IMR-90 (cell line): ENCODE measurements at regions not wholly inside any gene's neighbourhood (a gene's known extent, or its start where the extent isn't known, plus 50 kb on each side); places are given as distances from the start of the nearest gene placed in this dataset.

Source experiments
- ATAC-seq: fragments of 200-7000 bp; cut with Tn5 transposase; 2 replicates; pipeline ENCODE4 v1.9.1; 2020; ENCODE audit warnings: low read depth, mild to moderate bottlenecking, moderate library complexity
- BruUV-seq: library from RNA; stranded (reverse); fragments of 400-500 nt; replicated peaks from 2 replicates; lab custom pipeline; 2021; lab: Mats Ljungman, UMichigan
- CTCF ChIA-PET: fragments of 300-600 bp; formaldehyde crosslinking; extraction: SDS; loops from one replicate; lab custom pipeline; 2021; ENCODE audit warnings: antibody characterized with exemption; lab: Yijun Ruan, JAX
- POLR2A ChIA-PET: fragments of 300-600 bp; sonication (Branson Sonifier 250); formaldehyde crosslinking; loops from one replicate; lab custom pipeline; 2022; ENCODE audit warnings: antibody characterized with exemption; ENCODE audit not compliant: unreplicated experiment; lab: Charles Lee
- DNase-seq: peaks from one replicate; pipeline ENCODE4 v3.0.0; 2013
- H2AFZ ChIP-seq: replicated peaks from 2 replicates; pipeline ENCODE3; 2013; ENCODE audit warnings: low read length, mild to moderate bottlenecking; ENCODE audit not compliant: poor library complexity
- H2AK5ac ChIP-seq: 2 replicates; pipeline ENCODE4 v1.6.1; 2013; ENCODE audit warnings: low read depth, low read length, inconsistent platforms
- H2AK9ac ChIP-seq: replicated peaks from 2 replicates; pipeline ENCODE3; 2013; ENCODE audit warnings: mild to moderate bottlenecking, low read depth, low read length, moderate library complexity; ENCODE audit not compliant: poor library complexity
- H2BK120ac ChIP-seq: 2 replicates; pipeline ENCODE4 v1.6.1; 2013; ENCODE audit warnings: low read depth, low read length, inconsistent platforms
- H2BK15ac ChIP-seq: 3 replicates; pipeline ENCODE4 v1.6.1; 2013; ENCODE audit warnings: low read depth, low read length, inconsistent platforms
- H2BK20ac ChIP-seq: 2 replicates; pipeline ENCODE4 v1.6.1; 2013; ENCODE audit warnings: low read depth, mild to moderate bottlenecking, inconsistent platforms, low read length, moderate library complexity
- H2BK5ac ChIP-seq: 2 replicates; pipeline ENCODE4 v1.6.1; 2013; ENCODE audit warnings: mild to moderate bottlenecking, low read depth, low read length, inconsistent platforms; ENCODE audit not compliant: poor library complexity, severe bottlenecking
- H3K14ac ChIP-seq: replicated peaks from 2 replicates; pipeline ENCODE4 v1.6.1; 2013; ENCODE audit warnings: low read depth, low read length, inconsistent platforms
- H3K18ac ChIP-seq: 2 replicates; pipeline ENCODE4 v1.6.1; 2013; ENCODE audit warnings: low read depth, low read length, control low read depth
- H3K23ac ChIP-seq: 2 replicates; pipeline ENCODE4 v1.6.1; 2013; ENCODE audit warnings: low read depth, low read length, inconsistent platforms
- H3K27ac ChIP-seq: 2 replicates; pipeline ENCODE4 v1.5.1; 2013; ENCODE audit warnings: mild to moderate bottlenecking, control low read depth, low read length; ENCODE audit not compliant: insufficient read depth
- H3K27me3 ChIP-seq: 2 replicates; pipeline ENCODE4 v1.6.1; 2013; ENCODE audit warnings: low read length; ENCODE audit not compliant: control insufficient read depth, insufficient read depth
- H3K36me3 ChIP-seq: 2 replicates; pipeline ENCODE4 v1.6.1; 2013; ENCODE audit warnings: low read length, mixed read lengths; ENCODE audit not compliant: control insufficient read depth, insufficient read depth
- H3K4ac ChIP-seq: 2 replicates; pipeline ENCODE4 v1.6.1; 2013; ENCODE audit warnings: low read depth, low read length, inconsistent platforms
- H3K4me1 ChIP-seq: 2 replicates; pipeline ENCODE4 v1.6.1; 2013; ENCODE audit warnings: low read length, mixed read lengths; ENCODE audit not compliant: control insufficient read depth, insufficient read depth
- H3K4me2 ChIP-seq: 2 replicates; pipeline ENCODE4 v1.6.1; 2013; ENCODE audit warnings: low read depth, mild to moderate bottlenecking, control low read depth, low read length, moderate library complexity
- H3K4me3 ChIP-seq: 2 replicates; pipeline ENCODE4 v1.5.1; 2013; ENCODE audit warnings: low read depth, mild to moderate bottlenecking, control low read depth, low read length, moderate library complexity; ENCODE audit not compliant: insufficient read depth
- H3K56ac ChIP-seq: 2 replicates; pipeline ENCODE4 v1.6.1; 2013; ENCODE audit warnings: low read length, inconsistent platforms; ENCODE audit not compliant: insufficient read depth; ENCODE audit errors: extremely low read depth
- H3K79me1 ChIP-seq, 2 experiments: 2 replicates each; pipeline ENCODE4 v1.6.1; 2013; ENCODE audit warnings: low read length in 2 of 2, inconsistent platforms in 1 of 2, low read depth in 1 of 2
- H3K9ac ChIP-seq: 2 replicates; pipeline ENCODE4 v1.6.1; 2013; ENCODE audit warnings: low read depth, low read length, control low read depth
- H3K9me1 ChIP-seq: 2 replicates; pipeline ENCODE4 v1.6.1; 2013; ENCODE audit warnings: low read length, inconsistent platforms; ENCODE audit not compliant: insufficient read depth
- H3K9me3 ChIP-seq: 2 replicates; pipeline ENCODE4 v1.6.1; 2013; ENCODE audit warnings: low read length; ENCODE audit not compliant: control insufficient read depth, insufficient read depth
- H4K20me1 ChIP-seq: 2 replicates; pipeline ENCODE4 v1.6.1; 2013; ENCODE audit warnings: low read length, inconsistent platforms; ENCODE audit not compliant: insufficient read depth
- H4K5ac ChIP-seq: 2 replicates; pipeline ENCODE4 v1.6.1; 2013; ENCODE audit warnings: mild to moderate bottlenecking, low read depth, low read length, control low read depth
- H4K8ac ChIP-seq, 2 experiments: 2 replicates each; pipeline ENCODE4 v1.6.1; 2013; ENCODE audit warnings: low read depth in 2 of 2, low read length in 2 of 2, control low read depth in 1 of 2, inconsistent platforms in 1 of 2
- H4K91ac ChIP-seq: 2 replicates; pipeline ENCODE4 v1.6.1; 2013; ENCODE audit warnings: low read depth, low read length, inconsistent platforms; ENCODE audit not compliant: insufficient read depth
- MAFK ChIP-seq: IDR thresholded peaks from 2 replicates; pipeline ENCODE4 v1.6.1; 2012; ENCODE audit warnings: low read depth, low read length, improper control_type of control experiment
- RAD21 ChIP-seq: IDR thresholded peaks from 2 replicates; pipeline ENCODE4 v1.6.1; 2012; ENCODE audit warnings: low read length, improper control_type of control experiment
- RFX5 ChIP-seq: IDR thresholded peaks from 2 replicates; pipeline ENCODE4 v1.8.0; 2012; ENCODE audit warnings: low read depth, mild to moderate bottlenecking, low read length, moderate library complexity
- WGBS, 2 experiments: methylation state at CpG; one replicate each; pipeline versions ENCODE4 v1.1.5 to v1.1.7; 2013; ENCODE audit warnings: missing lambda C conversion rate in 2 of 2; ENCODE audit not compliant: insufficient read length in 1 of 2; ENCODE audit errors: extremely low coverage in 2 of 2; 5-methylcytosine and 5-hydroxymethylcytosine counted together
- dilution Hi-C: fragments of 300-500 bp; cut with HindIII; formaldehyde crosslinking; loops from one replicate; pipeline ENCODE4 v1.14.3; 2018; ENCODE audit warnings: low sequenced_read_pairs; ENCODE audit not compliant: unreplicated experiment
- in situ Hi-C: fragments of 300-500 bp; cut with MboI; formaldehyde crosslinking; loops from 3 replicates; pipeline ENCODE4 v1.14.3; 2019; ENCODE audit warnings: low sequenced_read_pairs, inconsistent platforms, mixed read lengths
- intact Hi-C: fragments of 100-400 bp; cut with micrococcal nuclease; formaldehyde crosslinking; loops from 2 replicates; pipeline ENCODE4 v1.10.0; 2022
- TF ChIP-seq, protein P1 (sequence below): conservative IDR thresholded peaks from 2 replicates; pipeline ENCODE4 v1.5.1; 2012; ENCODE audit warnings: mild to moderate bottlenecking, low read depth, low read length, improper control_type of control experiment

DNA sequence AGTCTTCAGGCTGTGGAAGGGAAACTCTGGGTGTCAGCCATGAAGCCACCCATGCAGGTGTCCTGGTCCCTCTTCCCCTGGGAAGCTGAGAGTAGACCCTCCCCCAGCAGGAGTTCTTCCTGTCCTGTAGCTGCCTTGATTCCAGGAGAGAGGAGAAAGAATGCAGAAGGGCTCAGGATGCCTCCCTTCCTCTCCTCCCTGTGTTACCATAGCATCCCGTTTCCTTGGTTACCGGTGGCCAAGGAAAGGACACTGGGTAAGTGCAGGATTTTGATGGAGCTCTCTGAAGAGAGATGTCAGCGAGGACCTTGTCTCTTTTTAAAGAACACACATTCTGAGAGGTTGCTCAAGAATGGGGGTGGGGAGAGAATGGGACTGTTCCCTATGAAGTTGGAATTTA lies 304.1 kb upstream of the N4BP1 start:
- Histone ChIP-seq H2BK15ac (no peak overlapping the region), H2BK5ac (no peak overlapping the region), H3K9me1 (no peaks in the 10 kb centered on the region; the same call in 1 of the 2 replicates), H3K18ac (no peak overlapping the region), H2BK120ac (no peak overlapping the region), H3K4me1 (no peaks in the 10 kb centered on the region), H3K56ac (no peak overlapping the region), H3K4me3 (no peak overlapping the region), H3K9ac (no peak overlapping the region), H2AK5ac (no peak overlapping the region), H4K20me1 (no peaks in the 10 kb centered on the region), H3K23ac (no peak overlapping the region), H4K5ac (no peak overlapping the region), H3K27ac (no peak overlapping the region), H3K36me3 (no peaks in the 10 kb centered on the region), H3K9me3 (no peaks in the 10 kb centered on the region), H2AK9ac (no peak overlapping the region), H3K27me3 (peaks cover 4% of the 10 kb centered on the region; the same call in 1 of the 2 replicates), H3K79me1 (no peaks in the 10 kb centered on the region), H4K8ac (no peak overlapping the region), H3K14ac (no peak overlapping the region), H4K91ac (no peak overlapping the region), H3K4me2 (no peak overlapping the region), H3K4ac (no peak overlapping the region), H2AFZ (no peak overlapping the region), H2BK20ac (no peak overlapping the region)
- no peak for TF ChIP-seq RAD21
- TF ChIP-seq, protein P1, sequence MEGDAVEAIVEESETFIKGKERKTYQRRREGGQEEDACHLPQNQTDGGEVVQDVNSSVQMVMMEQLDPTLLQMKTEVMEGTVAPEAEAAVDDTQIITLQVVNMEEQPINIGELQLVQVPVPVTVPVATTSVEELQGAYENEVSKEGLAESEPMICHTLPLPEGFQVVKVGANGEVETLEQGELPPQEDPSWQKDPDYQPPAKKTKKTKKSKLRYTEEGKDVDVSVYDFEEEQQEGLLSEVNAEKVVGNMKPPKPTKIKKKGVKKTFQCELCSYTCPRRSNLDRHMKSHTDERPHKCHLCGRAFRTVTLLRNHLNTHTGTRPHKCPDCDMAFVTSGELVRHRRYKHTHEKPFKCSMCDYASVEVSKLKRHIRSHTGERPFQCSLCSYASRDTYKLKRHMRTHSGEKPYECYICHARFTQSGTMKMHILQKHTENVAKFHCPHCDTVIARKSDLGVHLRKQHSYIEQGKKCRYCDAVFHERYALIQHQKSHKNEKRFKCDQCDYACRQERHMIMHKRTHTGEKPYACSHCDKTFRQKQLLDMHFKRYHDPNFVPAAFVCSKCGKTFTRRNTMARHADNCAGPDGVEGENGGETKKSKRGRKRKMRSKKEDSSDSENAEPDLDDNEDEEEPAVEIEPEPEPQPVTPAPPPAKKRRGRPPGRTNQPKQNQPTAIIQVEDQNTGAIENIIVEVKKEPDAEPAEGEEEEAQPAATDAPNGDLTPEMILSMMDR = no peak
- no peak for TF ChIP-seq MAFK
- no peak for TF ChIP-seq RFX5
- CTCF ChIA-PET = no interaction called here
- intact Hi-C loops = no loop called here
- in situ Hi-C loops = no loop called here
- BruUV-seq = no TSS peak
- ATAC-seq (no peak), DNase-seq (no peak)
- WGBS, 2 experiments = no CpG with 5 or more reads among the region's 3 CpGs
- dilution Hi-C loops = no loop called here
- POLR2A ChIA-PET = no interaction called here
